ENCODE measurements at regions not wholly inside any gene's neighbourhood (a gene's known extent, or its start where the extent isn't known, plus 50 kb on each side); places are given as distances from the start of the nearest gene placed in this dataset.

DNA sequence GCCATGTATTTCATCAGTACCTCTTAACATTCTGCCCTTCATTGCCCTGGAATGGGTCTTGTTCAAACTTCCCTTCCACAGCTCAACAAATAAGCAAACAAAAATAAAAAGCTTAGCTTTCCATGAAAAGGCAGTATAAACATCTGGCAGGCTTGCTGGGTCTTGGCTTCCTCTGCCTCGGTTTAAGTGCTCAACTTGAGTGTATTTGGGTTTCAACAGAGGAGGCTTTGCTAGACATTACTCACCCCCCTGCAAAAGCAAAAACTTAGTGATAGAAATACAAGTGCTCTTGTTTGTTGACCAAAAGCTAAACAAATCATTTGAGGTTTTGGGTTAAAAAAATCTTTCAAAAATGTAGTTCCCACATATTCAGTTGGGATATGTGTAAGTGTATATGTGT, 518.5 kb downstream of the PLPP3 start:
- RAD21 ChIA-PET (ENCODE audit: unreplicated experiment): interaction anchor here (0.6 to 0.7 kb wide), 2 partner anchors 11 to 272 kb away, joined by 3 to 4 read pairs; no protein-coding TSS in a partner anchor
- SMC1A ChIA-PET (ENCODE audit: uncharacterized antibody, unreplicated experiment): interaction anchor here (0.8 to 1.2 kb wide), 6 partner anchors 9 to 153 kb away, joined by 3 to 5 read pairs (median 4); no protein-coding TSS in a partner anchor
- Histone ChIP-seq H3K9ac (ENCODE audit: control insufficient read depth, insufficient read depth, low read length) (no peak overlapping the region), H3K79me2 (ENCODE audit: control insufficient read depth, insufficient read depth, low read length) (no peaks in the 10 kb centered on the region), H3K27ac (ENCODE audit: control insufficient read depth, insufficient read depth) (no peak overlapping the region), H3K27me3 (replicated peaks in 1 of 2; ENCODE audit: control insufficient read depth in 2 of 2, insufficient read depth in 2 of 2, low read length in 1 of 2) (no peaks in the 10 kb centered on the region), H4K20me1 (ENCODE audit: control insufficient read depth, insufficient read depth) (no peaks in the 10 kb centered on the region), H3K36me3 (ENCODE audit: control insufficient read depth in 2 of 2, insufficient read depth in 2 of 2, low read length in 1 of 2) (no peaks in the 10 kb centered on the region), H3K4me2 (ENCODE audit: control insufficient read depth, insufficient read depth) (no peak overlapping the region), H3K4me3 (no peak overlapping the region), H2AFZ (ENCODE audit: control insufficient read depth, low read depth, low read length) (no peak overlapping the region), H3K4me1 (ENCODE audit: control insufficient read depth, insufficient read depth, low read length) (peaks cover 8% of the 10 kb centered on the region), H3K9me3 (replicated peaks; ENCODE audit: control insufficient read depth, insufficient read depth, low read length) (no peaks in the 10 kb centered on the region)
- TF ChIP-seq TCF3 (IDR thresholded peaks at IDR 0.05; ENCODE audit: borderline replicate concordance, insufficient read depth, low read depth, low read length): no peak
- no peak for TF ChIP-seq ZNF24 (IDR thresholded peaks at IDR 0.05)
- no peak for TF ChIP-seq TBL1XR1 (IDR thresholded peaks at IDR 0.05; ENCODE audit: low read depth, low read length)
- TF ChIP-seq BCL11A (IDR thresholded peaks at IDR 0.05; ENCODE audit: low read depth, low read length): no peak
- TF ChIP-seq KAT2A (conservative IDR thresholded peaks at IDR 0.05; ENCODE audit: control insufficient read depth, low read depth, low read length): no peak
- no peak for TF ChIP-seq CEBPB (IDR thresholded peaks at IDR 0.05; ENCODE audit: borderline replicate concordance in 1 of 2, low read depth in 2 of 2, low read length in 2 of 2)
- TF ChIP-seq CHD1 (IDR thresholded peaks at IDR 0.05; ENCODE audit: low read depth, low read length): no peak
- TF ChIP-seq, protein P1, sequence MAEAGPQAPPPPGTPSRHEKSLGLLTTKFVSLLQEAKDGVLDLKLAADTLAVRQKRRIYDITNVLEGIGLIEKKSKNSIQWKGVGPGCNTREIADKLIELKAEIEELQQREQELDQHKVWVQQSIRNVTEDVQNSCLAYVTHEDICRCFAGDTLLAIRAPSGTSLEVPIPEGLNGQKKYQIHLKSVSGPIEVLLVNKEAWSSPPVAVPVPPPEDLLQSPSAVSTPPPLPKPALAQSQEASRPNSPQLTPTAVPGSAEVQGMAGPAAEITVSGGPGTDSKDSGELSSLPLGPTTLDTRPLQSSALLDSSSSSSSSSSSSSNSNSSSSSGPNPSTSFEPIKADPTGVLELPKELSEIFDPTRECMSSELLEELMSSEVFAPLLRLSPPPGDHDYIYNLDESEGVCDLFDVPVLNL (IDR thresholded peaks at IDR 0.05; ENCODE audit: low read depth, low read length): no peak
- TF ChIP-seq NFXL1 (IDR thresholded peaks at IDR 0.05; ENCODE audit: borderline replicate concordance): no peak
- no peak for TF ChIP-seq BHLHE40 (IDR thresholded peaks at IDR 0.05; ENCODE audit: borderline replicate concordance in 1 of 2, low read depth in 2 of 2, low read length in 1 of 2)
- no peak for TF ChIP-seq JUND (IDR thresholded peaks at IDR 0.05; ENCODE audit: low read depth, low read length)
- TF ChIP-seq SMAD1 (IDR thresholded peaks at IDR 0.05; ENCODE audit: low read depth, partially characterized antibody): no peak
- no peak for TF ChIP-seq MEF2B (IDR thresholded peaks at IDR 0.05; ENCODE audit: partially characterized antibody, poor library complexity, severe bottlenecking)
- TF ChIP-seq, protein P2, sequence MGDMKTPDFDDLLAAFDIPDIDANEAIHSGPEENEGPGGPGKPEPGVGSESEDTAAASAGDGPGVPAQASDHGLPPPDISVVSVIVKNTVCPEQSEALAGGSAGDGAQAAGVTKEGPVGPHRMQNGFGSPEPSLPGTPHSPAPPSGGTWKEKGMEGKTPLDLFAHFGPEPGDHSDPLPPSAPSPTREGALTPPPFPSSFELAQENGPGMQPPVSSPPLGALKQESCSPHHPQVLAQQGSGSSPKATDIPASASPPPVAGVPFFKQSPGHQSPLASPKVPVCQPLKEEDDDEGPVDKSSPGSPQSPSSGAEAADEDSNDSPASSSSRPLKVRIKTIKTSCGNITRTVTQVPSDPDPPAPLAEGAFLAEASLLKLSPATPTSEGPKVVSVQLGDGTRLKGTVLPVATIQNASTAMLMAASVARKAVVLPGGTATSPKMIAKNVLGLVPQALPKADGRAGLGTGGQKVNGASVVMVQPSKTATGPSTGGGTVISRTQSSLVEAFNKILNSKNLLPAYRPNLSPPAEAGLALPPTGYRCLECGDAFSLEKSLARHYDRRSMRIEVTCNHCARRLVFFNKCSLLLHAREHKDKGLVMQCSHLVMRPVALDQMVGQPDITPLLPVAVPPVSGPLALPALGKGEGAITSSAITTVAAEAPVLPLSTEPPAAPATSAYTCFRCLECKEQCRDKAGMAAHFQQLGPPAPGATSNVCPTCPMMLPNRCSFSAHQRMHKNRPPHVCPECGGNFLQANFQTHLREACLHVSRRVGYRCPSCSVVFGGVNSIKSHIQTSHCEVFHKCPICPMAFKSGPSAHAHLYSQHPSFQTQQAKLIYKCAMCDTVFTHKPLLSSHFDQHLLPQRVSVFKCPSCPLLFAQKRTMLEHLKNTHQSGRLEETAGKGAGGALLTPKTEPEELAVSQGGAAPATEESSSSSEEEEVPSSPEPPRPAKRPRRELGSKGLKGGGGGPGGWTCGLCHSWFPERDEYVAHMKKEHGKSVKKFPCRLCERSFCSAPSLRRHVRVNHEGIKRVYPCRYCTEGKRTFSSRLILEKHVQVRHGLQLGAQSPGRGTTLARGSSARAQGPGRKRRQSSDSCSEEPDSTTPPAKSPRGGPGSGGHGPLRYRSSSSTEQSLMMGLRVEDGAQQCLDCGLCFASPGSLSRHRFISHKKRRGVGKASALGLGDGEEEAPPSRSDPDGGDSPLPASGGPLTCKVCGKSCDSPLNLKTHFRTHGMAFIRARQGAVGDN (IDR thresholded peaks at IDR 0.05): no peak
- FAIRE-seq (no peak), ATAC-seq (no peak), DNase-seq (ENCODE audit: low read depth, low spot score) (no peak)
- WGBS (ENCODE audit: insufficient coverage, insufficient replicate concordance, low lambda C conversion rate, missing lambda C conversion rate): 0% methylated on average over 1 of the region's 1 CpG
- in situ Hi-C loops (cut with MboI): no loop called here
- BruUV-seq (replicated peaks): no TSS peak
- intact Hi-C loops (cut with micrococcal nuclease; ENCODE audit: unreplicated experiment): no loop called here
- CTCF ChIA-PET: interaction anchor here (0.7 to 1.4 kb wide), 2 partner anchors 10 to 524 kb away, joined by 3 to 4 read pairs; no protein-coding TSS in a partner anchor
- POLR2A ChIA-PET: no interaction called here
